ENCODE measurements at regions not wholly inside any gene's neighbourhood (a gene's known extent, or its start where the extent isn't known, plus 50 kb on each side); places are given as distances from the start of the nearest gene placed in this dataset.

GRCh38 chr5:161064781-161065180 is 212.8 kb upstream of the ATP10B start:
- TF ChIP-seq CTCF (IDR thresholded peaks at IDR 0.05; ENCODE audit: extremely low read depth, insufficient read depth, missing control alignments), result no peak
- in situ Hi-C loops (cut with MboI; ENCODE audit: low pct_unique_long_range_greater_than_20kb, low sequenced_read_pairs, unreplicated experiment), result no loop called here
- no peak for DNase-seq (ENCODE audit: low spot score)

- no peak for DNase-seq (ENCODE audit: low spot score)
- no peak for TF ChIP-seq CTCF (IDR thresholded peaks at IDR 0.05; ENCODE audit: extremely low read depth, insufficient read depth, missing control alignments)
- in situ Hi-C loops (cut with MboI; ENCODE audit: low pct_unique_long_range_greater_than_20kb, low sequenced_read_pairs, unreplicated experiment), result no loop called here
Observed at GRCh38 chr5:161064297-161064696, 212.3 kb upstream of the ATP10B start.

- no peak for TF ChIP-seq CTCF (IDR thresholded peaks at IDR 0.05; ENCODE audit: extremely low read depth, insufficient read depth, missing control alignments)
- no peak for DNase-seq (ENCODE audit: low spot score)
- in situ Hi-C loops (cut with MboI; ENCODE audit: low pct_unique_long_range_greater_than_20kb, low sequenced_read_pairs, unreplicated experiment), result no loop called here
Observed at GRCh38 chr5:161058781-161059180, 206.8 kb upstream of the ATP10B start.

- no peak for TF ChIP-seq CTCF (IDR thresholded peaks at IDR 0.05; ENCODE audit: extremely low read depth, insufficient read depth, missing control alignments)
- in situ Hi-C loops (cut with MboI; ENCODE audit: low pct_unique_long_range_greater_than_20kb, low sequenced_read_pairs, unreplicated experiment), result no loop called here
- no peak for DNase-seq (ENCODE audit: low spot score)
Observed at GRCh38 chr5:161051920-161052500, 200.0 kb upstream of the ATP10B start.

- no peak for DNase-seq (ENCODE audit: low spot score)
- in situ Hi-C loops (cut with MboI; ENCODE audit: low pct_unique_long_range_greater_than_20kb, low sequenced_read_pairs, unreplicated experiment), result no loop called here
- no peak for TF ChIP-seq CTCF (IDR thresholded peaks at IDR 0.05; ENCODE audit: extremely low read depth, insufficient read depth, missing control alignments)
Observed at GRCh38 chr5:161047024-161047423, 195.0 kb upstream of the ATP10B start.

- in situ Hi-C loops (cut with MboI; ENCODE audit: low pct_unique_long_range_greater_than_20kb, low sequenced_read_pairs, unreplicated experiment), result no loop called here
- TF ChIP-seq CTCF (IDR thresholded peaks at IDR 0.05; ENCODE audit: extremely low read depth, insufficient read depth, missing control alignments), result no peak
- no peak for DNase-seq (ENCODE audit: low spot score)
Observed at GRCh38 chr5:161042862-161043261, 190.9 kb upstream of the ATP10B start.

- in situ Hi-C loops (cut with MboI; ENCODE audit: low pct_unique_long_range_greater_than_20kb, low sequenced_read_pairs, unreplicated experiment), result no loop called here
- TF ChIP-seq CTCF (IDR thresholded peaks at IDR 0.05; ENCODE audit: extremely low read depth, insufficient read depth, missing control alignments), result no peak
- no peak for DNase-seq (ENCODE audit: low spot score)
Observed at GRCh38 chr5:161042443-161042842, 190.4 kb upstream of the ATP10B start.

Measured in GM13977 (cell line).